DOHH2 (cell line): ENCODE measurements at regions not wholly inside any gene's neighbourhood (a gene's known extent, or its start where the extent isn't known, plus 50 kb on each side); places are given as distances from the start of the nearest gene placed in this dataset.

Experiments
- H3F3A ChIP-seq: fragments of 200-600 bp; sonication (generic), shearing (Covaris generic); 2 replicates; pipeline ENCODE4 v1.6.0; 2016; ENCODE audit warnings: antibody characterized with exemption, mild to moderate bottlenecking; ENCODE audit not compliant: control insufficient read depth, insufficient read depth
- H3K27ac ChIP-seq: fragments of 200-600 bp; sonication (generic); 2 replicates; pipeline ENCODE4 v1.5.1; 2014; ENCODE audit warnings: low read depth, mild to moderate bottlenecking, low read length, moderate library complexity
- H3K27me3 ChIP-seq: fragments of 200-600 bp; sonication (generic); 2 replicates; pipeline ENCODE4 v1.6.1; 2014; ENCODE audit warnings: mild to moderate bottlenecking, low read length, mixed read lengths; ENCODE audit not compliant: control insufficient read depth
- H3K36me3 ChIP-seq: fragments of 200-600 bp; sonication (generic); 2 replicates; pipeline ENCODE4 v1.6.1; 2014; ENCODE audit warnings: mild to moderate bottlenecking, low read length, moderate library complexity, mixed read lengths; ENCODE audit not compliant: control insufficient read depth
- H3K4me1 ChIP-seq: fragments of 200-600 bp; sonication (generic); 2 replicates; pipeline ENCODE4 v1.6.1; 2014; ENCODE audit warnings: mild to moderate bottlenecking, low read length, mixed read lengths; ENCODE audit not compliant: control insufficient read depth
- H3K4me2 ChIP-seq: fragments of 200-600 bp; sonication (generic); 2 replicates; pipeline ENCODE4 v1.6.0; 2014; ENCODE audit warnings: mild to moderate bottlenecking, low read length, moderate library complexity
- H3K4me3 ChIP-seq: fragments of 200-600 bp; sonication (generic); 2 replicates; pipeline ENCODE4 v1.5.1; 2014; ENCODE audit warnings: mild to moderate bottlenecking, low read length, mixed read lengths
- H3K79me2 ChIP-seq: fragments of 200-600 bp; sonication (generic); 2 replicates; pipeline ENCODE4 v1.6.1; 2014; ENCODE audit warnings: mild to moderate bottlenecking, low read length, mixed read lengths; ENCODE audit not compliant: control insufficient read depth
- H3K9me2 ChIP-seq: fragments of 200-600 bp; sonication (generic); replicated peaks from 2 replicates; pipeline ENCODE4 v1.6.1; 2014; ENCODE audit warnings: mild to moderate bottlenecking, low read length, mixed read lengths; ENCODE audit not compliant: control insufficient read depth
- H3K9me3 ChIP-seq: fragments of 200-600 bp; sonication (generic); 2 replicates; pipeline ENCODE4 v1.6.1; 2014; ENCODE audit warnings: antibody characterized with exemption, low read length, mixed read lengths; ENCODE audit not compliant: control insufficient read depth, insufficient read depth
- H4K20me1 ChIP-seq: fragments of 200-600 bp; sonication (generic); 2 replicates; pipeline ENCODE4 v1.6.0; 2014; ENCODE audit warnings: low read depth, mild to moderate bottlenecking, antibody characterized with exemption, low read length, moderate library complexity; ENCODE audit not compliant: control insufficient read depth, insufficient read depth
- CTCF ChIP-seq: fragments of 200-600 bp; sonication (generic); IDR thresholded peaks from one replicate; pipeline ENCODE4 v1.5.1; 2014; ENCODE audit warnings: antibody characterized with exemption, mild to moderate bottlenecking, low read depth, low read length; ENCODE audit not compliant: poor library complexity, severe bottlenecking
- EZH2phosphoT487 ChIP-seq: fragments of 200-600 bp; sonication (generic); IDR thresholded peaks from 2 replicates; pipeline ENCODE4 v1.6.1; 2017; ENCODE audit warnings: borderline replicate concordance, mild to moderate bottlenecking, antibody characterized with exemption, low read length, moderate library complexity, mixed read lengths

- Histone ChIP-seq H3K79me2 (no peaks in the 10 kb centered on the region), H3F3A (no peaks in the 10 kb centered on the region), H3K36me3 (no peaks in the 10 kb centered on the region), H3K4me1 (no peaks in the 10 kb centered on the region), H3K4me3 (no peak overlapping the region), H3K9me3 (peaks cover 9% of the 10 kb centered on the region; the same call in 1 of the 2 replicates), H3K27ac (no peak overlapping the region), H4K20me1 (no peaks in the 10 kb centered on the region), H3K9me2 (no peaks in the 10 kb centered on the region), H3K27me3 (no peaks in the 10 kb centered on the region), H3K4me2 (no peak overlapping the region)
- TF ChIP-seq EZH2phosphoT487 (no peak), CTCF (no peak)
Observed at GRCh38 chr21:20424943-20425342, 573.3 kb upstream of the NCAM2 start.

GRCh38 chr21:20425856-20426255 is 572.4 kb upstream of the NCAM2 start:
- Histone ChIP-seq H3K27ac (no peak overlapping the region), H3K27me3 (no peaks in the 10 kb centered on the region), H3K4me1 (no peaks in the 10 kb centered on the region), H3K4me2 (no peak overlapping the region), H3K9me3 (peaks cover 9% of the 10 kb centered on the region; the same call in 1 of the 2 replicates), H3K36me3 (no peaks in the 10 kb centered on the region), H3K4me3 (no peak overlapping the region), H4K20me1 (no peaks in the 10 kb centered on the region), H3K9me2 (no peaks in the 10 kb centered on the region), H3F3A (no peaks in the 10 kb centered on the region), H3K79me2 (no peaks in the 10 kb centered on the region)
- TF ChIP-seq CTCF (no peak), EZH2phosphoT487 (no peak)

GRCh38 chr21:20440338-20440737 is 557.9 kb upstream of the NCAM2 start:
- Histone ChIP-seq H3K4me2 (no peak overlapping the region), H3K27ac (no peak overlapping the region), H3F3A (no peaks in the 10 kb centered on the region)

More at GRCh38 chr21:20440338-20440737, 557.9 kb upstream of the NCAM2 start:
- H3K4me3 ChIP-seq = no peak overlapping the region
- H3K9me2 ChIP-seq = no peaks in the 10 kb centered on the region
- no peaks in the 10 kb centered on the region for H3K9me3 ChIP-seq
- TF ChIP-seq EZH2phosphoT487 (no peak), CTCF (no peak)
- no peaks in the 10 kb centered on the region for H3K79me2 ChIP-seq
- no peaks in the 10 kb centered on the region for H3K36me3 ChIP-seq
- H4K20me1 ChIP-seq = no peaks in the 10 kb centered on the region
- H3K27me3 ChIP-seq = no peaks in the 10 kb centered on the region
- H3K4me1 ChIP-seq = no peaks in the 10 kb centered on the region
